SU-DHL-6 (cell line): ENCODE measurements at regions not wholly inside any gene's neighbourhood (a gene's known extent, or its start where the extent isn't known, plus 50 kb on each side); places are given as distances from the start of the nearest gene placed in this dataset.

Source experiments
- H2AFZ ChIP-seq: fragments of 200-600 bp; sonication (generic); 2 replicates; pipeline ENCODE4 v1.6.1; 2014; ENCODE audit warnings: low read depth, mild to moderate bottlenecking, moderate library complexity, mixed read lengths, antibody characterized with exemption, low read length; ENCODE audit not compliant: severe bottlenecking
- H3F3A ChIP-seq: fragments of 200-600 bp; shearing (Covaris generic); 2 replicates; pipeline ENCODE4 v1.6.0; 2016; ENCODE audit warnings: antibody characterized with exemption, mild to moderate bottlenecking; ENCODE audit not compliant: insufficient read depth
- H3K27ac ChIP-seq: fragments of 200-600 bp; sonication (generic); 2 replicates; pipeline ENCODE4 v1.5.1; 2016; ENCODE audit warnings: low read depth, mild to moderate bottlenecking, low read length, moderate library complexity, mixed read lengths
- H3K27me3 ChIP-seq: fragments of 200-600 bp; sonication (generic), shearing (Covaris generic); 2 replicates; pipeline ENCODE4 v1.6.0; 2014; ENCODE audit warnings: mild to moderate bottlenecking, low read length
- H3K36me3 ChIP-seq: fragments of 200-600 bp; sonication (generic); 2 replicates; pipeline ENCODE4 v1.6.1; 2014; ENCODE audit warnings: mild to moderate bottlenecking, low read length, mixed read lengths
- H3K4me2 ChIP-seq: fragments of 300-600, 200-600 bp; shearing (Covaris generic), sonication (generic); 2 replicates; pipeline ENCODE4 v1.6.0; 2014; ENCODE audit warnings: low read length, low read depth, mild to moderate bottlenecking; ENCODE audit not compliant: poor library complexity, severe bottlenecking
- H3K4me3 ChIP-seq: fragments of 200-600 bp; sonication (generic); 2 replicates; pipeline ENCODE4 v1.5.1; 2014; ENCODE audit warnings: antibody characterized with exemption, low read length, mild to moderate bottlenecking, mixed read lengths; ENCODE audit not compliant: insufficient read depth, poor library complexity, severe bottlenecking
- H3K79me2 ChIP-seq: fragments of 200-600 bp; sonication (generic); 2 replicates; pipeline ENCODE4 v1.6.1; 2014; ENCODE audit warnings: mild to moderate bottlenecking, low read length, moderate library complexity; ENCODE audit not compliant: insufficient read depth
- H3K9ac ChIP-seq: fragments of 200-600 bp; sonication (generic); 2 replicates; pipeline ENCODE4 v1.7.0; 2014; ENCODE audit warnings: mild to moderate bottlenecking, low read length
- H3K9me2 ChIP-seq: fragments of 200-600 bp; sonication (generic); replicated peaks from 2 replicates; pipeline ENCODE4 v1.6.1; 2014; ENCODE audit warnings: low read length; ENCODE audit not compliant: insufficient read depth
- H3K9me3 ChIP-seq: fragments of 200-600 bp; sonication (generic); 2 replicates; pipeline ENCODE4 v1.6.1; 2014; ENCODE audit warnings: low read length, mixed read lengths; ENCODE audit not compliant: insufficient read depth
- H4K20me1 ChIP-seq: fragments of 200-600 bp; sonication (generic); 2 replicates; pipeline ENCODE4 v1.6.1; 2014; ENCODE audit warnings: low read depth, mild to moderate bottlenecking, antibody characterized with exemption, low read length, moderate library complexity, mixed read lengths
- CTCF ChIP-seq: fragments of 200-600 bp; sonication (generic); IDR thresholded peaks from one replicate; pipeline ENCODE4 v1.5.1; 2017; ENCODE audit warnings: antibody characterized with exemption, mild to moderate bottlenecking, low read length, moderate library complexity; ENCODE audit not compliant: insufficient read depth, poor library complexity, severe bottlenecking
- EZH2phosphoT487 ChIP-seq: fragments of 200-600 bp; sonication (generic), shearing (Covaris generic); conservative IDR thresholded peaks from 2 replicates; pipeline ENCODE4 v1.6.1; 2018; ENCODE audit warnings: mild to moderate bottlenecking, antibody characterized with exemption, low read length, moderate library complexity, mixed read lengths

DNA sequence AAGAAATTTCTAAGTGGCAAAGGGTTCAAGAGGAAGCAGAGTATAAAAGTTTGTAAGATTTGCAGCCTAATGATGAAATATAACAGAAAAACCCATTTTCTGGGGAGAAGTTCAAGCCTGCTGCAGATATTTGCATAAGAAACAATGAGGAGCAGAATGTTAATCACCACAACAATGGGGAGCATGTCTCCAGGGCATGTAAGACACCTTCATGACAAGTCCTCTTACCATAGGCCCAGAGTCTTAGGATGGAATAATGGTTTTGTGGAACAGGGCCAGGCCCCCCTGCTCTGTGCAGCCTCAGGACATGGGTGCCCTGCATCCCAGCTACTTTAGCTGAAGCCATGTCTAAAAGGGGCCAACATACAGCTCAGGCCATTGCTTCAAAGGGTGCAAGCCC is 809.0 kb upstream of the SLITRK5 start:
- H3K9me3 ChIP-seq, result no peaks in the 10 kb centered on the region
- TF ChIP-seq EZH2phosphoT487 (no peak), CTCF (no peak)
- no peak overlapping the region for H3K4me3 ChIP-seq
- no peaks in the 10 kb centered on the region for H3K79me2 ChIP-seq
- no peaks in the 10 kb centered on the region for H3F3A ChIP-seq
- H3K9me2 ChIP-seq, result no peaks in the 10 kb centered on the region; the same call in 1 of the 2 replicates
- no peaks in the 10 kb centered on the region for H3K36me3 ChIP-seq
- no peak overlapping the region for H2AFZ ChIP-seq
- H3K9ac ChIP-seq, result no peak overlapping the region
- no peak overlapping the region for H3K27ac ChIP-seq
- no peaks in the 10 kb centered on the region for H4K20me1 ChIP-seq
- H3K4me2 ChIP-seq, result no peak overlapping the region
- H3K27me3 ChIP-seq, result no peaks in the 10 kb centered on the region

GRCh38 chr13:86864376-86864775 is 806.8 kb upstream of the SLITRK5 start:
- Histone ChIP-seq H4K20me1 (no peaks in the 10 kb centered on the region), H3K27me3 (no peaks in the 10 kb centered on the region), H3K4me2 (no peak overlapping the region), H3K9me2 (no peaks in the 10 kb centered on the region), H3F3A (no peaks in the 10 kb centered on the region), H3K9ac (no peak overlapping the region), H3K4me3 (no peak overlapping the region), H3K27ac (no peak overlapping the region), H3K36me3 (no peaks in the 10 kb centered on the region), H2AFZ (no peak overlapping the region), H3K79me2 (no peaks in the 10 kb centered on the region), H3K9me3 (no peaks in the 10 kb centered on the region)
- TF ChIP-seq EZH2phosphoT487 (no peak), CTCF (no peak)

- Histone ChIP-seq H3K4me2 (no peak overlapping the region), H3K9me3 (no peaks in the 10 kb centered on the region), H3K79me2 (no peaks in the 10 kb centered on the region), H3K4me3 (no peak overlapping the region), H3K36me3 (no peaks in the 10 kb centered on the region), H3F3A (no peaks in the 10 kb centered on the region), H3K27me3 (no peaks in the 10 kb centered on the region), H3K27ac (no peak overlapping the region), H4K20me1 (no peaks in the 10 kb centered on the region), H3K9ac (no peak overlapping the region), H3K9me2 (no peaks in the 10 kb centered on the region), H2AFZ (no peak overlapping the region)
- TF ChIP-seq CTCF (peak; percentile 33), EZH2phosphoT487 (no peak)
Measured at GRCh38 chr13:86870444-86870843, 800.7 kb upstream of the SLITRK5 start.

- no peaks in the 10 kb centered on the region for H3K27me3 ChIP-seq
- no peak overlapping the region for H2AFZ ChIP-seq
- no peak overlapping the region for H3K9ac ChIP-seq
- H4K20me1 ChIP-seq, result no peaks in the 10 kb centered on the region
- H3K4me3 ChIP-seq, result no peak overlapping the region
- H3K79me2 ChIP-seq, result no peaks in the 10 kb centered on the region
- no peaks in the 10 kb centered on the region for H3K9me3 ChIP-seq
- H3K36me3 ChIP-seq, result no peaks in the 10 kb centered on the region
- H3F3A ChIP-seq, result no peaks in the 10 kb centered on the region
- no peak overlapping the region for H3K4me2 ChIP-seq
- no peaks in the 10 kb centered on the region for H3K9me2 ChIP-seq
- no peak for TF ChIP-seq CTCF
- no peak for TF ChIP-seq EZH2phosphoT487
- no peak overlapping the region for H3K27ac ChIP-seq
Measured at GRCh38 chr13:86877441-86877840, 793.7 kb upstream of the SLITRK5 start.
